GM12878 (cell line): ENCODE measurements at regions not wholly inside any gene's neighbourhood (a gene's known extent, or its start where the extent isn't known, plus 50 kb on each side); places are given as distances from the start of the nearest gene placed in this dataset.

Source experiments
- FOXM1 ChIP-seq: IDR thresholded peaks from 2 replicates; pipeline ENCODE4 v1.6.1; 2012; ENCODE audit warnings: low read depth, mild to moderate bottlenecking, inconsistent platforms, low read length, moderate library complexity
- POLR2A ChIP-seq: IDR thresholded peaks from 2 replicates; pipeline ENCODE4 v1.6.1; 2011; ENCODE audit warnings: low read depth, mild to moderate bottlenecking, low read length
- SREBF1 ChIP-seq: IDR thresholded peaks from 2 replicates; pipeline ENCODE4 v1.6.1; 2012; ENCODE audit warnings: mild to moderate bottlenecking, low read length
- ZNF274 ChIP-seq: IDR thresholded peaks from one replicate; pipeline ENCODE4 v1.8.0; 2011; ENCODE audit not compliant: insufficient read length, insufficient read depth

DNA sequence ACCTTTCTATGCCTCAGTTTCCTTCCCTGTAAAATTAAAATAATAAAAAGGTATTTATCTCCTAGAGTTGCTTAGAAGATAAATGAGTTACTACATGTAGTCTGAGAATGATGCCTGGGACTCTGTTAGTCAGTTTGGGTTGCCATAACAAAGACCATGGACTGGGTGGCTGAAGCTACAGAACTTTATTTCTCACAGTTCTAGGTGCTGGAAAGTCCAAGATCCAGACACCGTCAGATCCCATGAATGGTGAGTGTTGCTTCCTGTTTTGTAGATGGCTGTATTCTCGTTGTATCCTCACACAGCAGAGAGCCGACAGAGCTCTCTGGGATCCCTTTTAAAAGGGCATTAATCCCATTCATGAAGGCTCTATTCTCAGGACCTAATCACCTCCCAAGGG is 64.0 kb upstream of the LTA4H start:
- TF ChIP-seq POLR2A (no peak), ZNF274 (no peak), SREBF1 (no peak), FOXM1 (no peak)
